Ascending aorta (tissue), 2 donors: ENCODE measurements at regions not wholly inside any gene's neighbourhood (a gene's known extent, or its start where the extent isn't known, plus 50 kb on each side); places are given as distances from the start of the nearest gene placed in this dataset.

Experiments
- DNase-seq, 2 donors: peaks; one replicate each; pipeline ENCODE4 v3.0.0-alpha.2; 2019; ENCODE audit warnings: low spot score in 2 of 2
- H3K27ac ChIP-seq, 2 donors: fragments of 200-600 bp; sonication (generic); one replicate each; pipeline ENCODE4 v1.5.1; 2016 to 2017; ENCODE audit warnings: mild to moderate bottlenecking in 1 of 2
- H3K27me3 ChIP-seq: fragments of 200-600 bp; sonication (generic); one replicate; pipeline ENCODE4 v1.5.1; 2017
- H3K36me3 ChIP-seq, 2 donors: fragments of 200-600 bp; sonication (generic); one replicate each; pipeline ENCODE4 v1.5.1; 2016
- H3K4me1 ChIP-seq, 2 donors: fragments of 200-600 bp; sonication (generic); one replicate each; pipeline ENCODE4 v1.5.1; 2016 to 2017; ENCODE audit warnings: mild to moderate bottlenecking in 1 of 2
- H3K4me3 ChIP-seq, 2 donors: fragments of 200-600 bp; sonication (generic); one replicate each; pipeline ENCODE4 v1.5.1; 2016 to 2017; ENCODE audit warnings: mild to moderate bottlenecking in 1 of 2
- H3K9me3 ChIP-seq, 2 donors: fragments of 200-600 bp; sonication (generic); one replicate each; pipeline ENCODE4 v1.5.1; 2016
- intact Hi-C: fragments of 100-400 bp; cut with DNase I; formaldehyde crosslinking; loops from one replicate; pipeline ENCODE4 v1.15.1; 2023
- TF ChIP-seq, protein P1 (sequence below), 3 experiments: fragments of 200-600 bp in 2 of 3; fragments of 450-650 bp in 1 of 3; sonication (generic) in 2 of 3; IDR thresholded peaks; one replicate each; pipeline ENCODE4 v1.5.1; 2016 to 2019; ENCODE audit warnings: antibody characterized with exemption in 3 of 3, mild to moderate bottlenecking in 1 of 3, moderate library complexity in 1 of 3

DNA sequence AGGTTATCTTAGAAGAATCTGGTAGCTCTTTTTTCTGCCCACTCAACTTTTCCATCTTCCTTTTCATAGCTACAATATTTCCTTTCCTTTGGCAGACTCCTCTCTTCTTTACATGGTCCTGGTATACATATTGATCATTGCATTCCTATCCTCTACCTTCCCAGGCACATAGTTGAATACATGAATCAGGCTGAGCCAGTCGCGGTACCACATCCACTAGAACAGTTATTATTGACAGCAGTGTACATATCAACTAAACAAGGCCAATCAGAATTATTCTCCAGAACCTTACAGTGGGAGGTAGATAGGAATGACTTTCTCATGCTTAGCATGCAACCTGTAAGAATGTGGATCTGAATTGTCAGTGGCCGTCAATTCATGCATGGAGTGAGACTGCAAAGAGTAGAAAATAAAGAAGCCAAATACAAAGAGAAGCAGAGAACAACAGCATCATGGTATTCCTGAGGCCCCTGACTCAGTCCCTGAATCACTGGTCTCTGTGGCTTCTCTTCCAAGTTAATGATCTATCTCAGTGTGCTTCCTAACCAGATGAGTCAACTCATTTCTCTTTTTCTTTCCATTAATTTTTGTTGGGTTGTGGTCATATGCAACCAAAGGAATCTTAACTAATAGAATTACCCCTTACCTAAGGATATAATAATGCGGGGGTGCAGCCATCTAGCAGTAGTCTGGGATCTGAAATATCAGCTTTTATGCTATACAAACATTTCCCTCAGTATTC, 60.9 kb upstream of the DCBLD2 start:
- Histone ChIP-seq H3K4me1 (no peaks in the 10 kb centered on the region), H3K27ac (no peak overlapping the region), H3K9me3 (no peaks in the 10 kb centered on the region), H3K4me3 (no peak overlapping the region), H3K27me3 (no peaks in the 10 kb centered on the region), H3K36me3 (no peaks in the 10 kb centered on the region)
- TF ChIP-seq, protein P1, sequence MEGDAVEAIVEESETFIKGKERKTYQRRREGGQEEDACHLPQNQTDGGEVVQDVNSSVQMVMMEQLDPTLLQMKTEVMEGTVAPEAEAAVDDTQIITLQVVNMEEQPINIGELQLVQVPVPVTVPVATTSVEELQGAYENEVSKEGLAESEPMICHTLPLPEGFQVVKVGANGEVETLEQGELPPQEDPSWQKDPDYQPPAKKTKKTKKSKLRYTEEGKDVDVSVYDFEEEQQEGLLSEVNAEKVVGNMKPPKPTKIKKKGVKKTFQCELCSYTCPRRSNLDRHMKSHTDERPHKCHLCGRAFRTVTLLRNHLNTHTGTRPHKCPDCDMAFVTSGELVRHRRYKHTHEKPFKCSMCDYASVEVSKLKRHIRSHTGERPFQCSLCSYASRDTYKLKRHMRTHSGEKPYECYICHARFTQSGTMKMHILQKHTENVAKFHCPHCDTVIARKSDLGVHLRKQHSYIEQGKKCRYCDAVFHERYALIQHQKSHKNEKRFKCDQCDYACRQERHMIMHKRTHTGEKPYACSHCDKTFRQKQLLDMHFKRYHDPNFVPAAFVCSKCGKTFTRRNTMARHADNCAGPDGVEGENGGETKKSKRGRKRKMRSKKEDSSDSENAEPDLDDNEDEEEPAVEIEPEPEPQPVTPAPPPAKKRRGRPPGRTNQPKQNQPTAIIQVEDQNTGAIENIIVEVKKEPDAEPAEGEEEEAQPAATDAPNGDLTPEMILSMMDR (IDR thresholded peaks at IDR 0.05), result no peak
- DNase-seq, result no peak
- intact Hi-C loops, result no loop called here

DNA sequence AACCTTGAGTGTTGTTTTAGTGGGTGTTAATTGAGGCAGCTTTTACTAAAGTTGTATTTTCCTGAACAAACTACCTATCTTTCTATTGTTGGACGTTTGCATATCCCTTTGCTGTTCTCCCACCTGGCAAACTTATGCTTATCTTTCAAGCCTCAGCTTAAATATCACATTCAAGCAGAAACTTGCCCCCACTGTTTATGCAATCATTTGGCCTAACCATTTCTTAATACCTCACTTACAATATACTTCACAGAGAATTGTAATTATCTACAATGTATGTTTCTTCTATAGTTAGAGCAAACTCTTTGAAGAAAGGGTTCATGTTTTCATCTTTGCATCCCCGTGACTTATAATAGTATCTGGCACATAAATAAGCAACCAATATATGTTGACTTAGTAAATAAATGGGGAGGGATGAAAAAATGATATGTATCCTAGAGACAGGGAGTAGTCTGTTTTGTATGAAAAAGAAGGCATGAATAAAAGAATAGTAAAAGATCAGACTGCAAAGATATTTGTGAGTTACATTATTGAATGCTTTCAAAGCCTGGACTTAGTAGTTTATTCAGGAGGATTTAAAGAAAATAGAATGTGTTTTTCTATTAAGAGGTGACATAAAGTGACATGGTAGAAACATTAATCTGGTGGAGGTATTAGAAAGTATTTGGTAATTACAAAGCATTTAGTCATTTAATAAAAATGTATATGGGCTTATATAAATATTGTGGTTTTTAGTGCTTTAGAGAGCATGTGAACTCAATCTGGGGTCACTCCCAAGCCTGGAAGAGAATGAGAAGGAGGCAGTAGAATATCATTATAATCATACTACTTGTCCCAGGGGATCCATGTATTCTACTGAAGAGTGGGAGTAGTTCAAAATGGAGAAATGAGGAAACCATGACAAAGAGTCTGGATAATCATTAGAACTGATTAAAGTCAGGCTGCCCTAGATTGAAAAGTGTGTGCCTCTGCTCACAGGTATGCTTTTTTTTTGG, 60.0 kb upstream of the DCBLD2 start:
- H3K4me1 ChIP-seq, result no peaks in the 10 kb centered on the region
- H3K36me3 ChIP-seq, result no peaks in the 10 kb centered on the region
- H3K4me3 ChIP-seq, result no peak overlapping the region
- intact Hi-C loops, result no loop called here
- H3K27me3 ChIP-seq, result no peaks in the 10 kb centered on the region
- no peak for DNase-seq
- TF ChIP-seq, protein P1 (IDR thresholded peaks at IDR 0.05), result no peak
- no peak overlapping the region for H3K27ac ChIP-seq
- H3K9me3 ChIP-seq, result no peaks in the 10 kb centered on the region

- no peaks in the 10 kb centered on the region for H3K4me1 ChIP-seq
- no peak for DNase-seq
- TF ChIP-seq, protein P1 (IDR thresholded peaks at IDR 0.05), result no peak
- H3K27me3 ChIP-seq, result no peaks in the 10 kb centered on the region
- no peak overlapping the region for H3K4me3 ChIP-seq
- H3K36me3 ChIP-seq, result no peaks in the 10 kb centered on the region
- no peak overlapping the region for H3K27ac ChIP-seq
- intact Hi-C loops, result no loop called here
- H3K9me3 ChIP-seq, result no peaks in the 10 kb centered on the region
Observed at GRCh38 chr3:98957681-98958080, 56.2 kb upstream of the DCBLD2 start.

- TF ChIP-seq, protein P1 (IDR thresholded peaks at IDR 0.05), result no peak
- H3K9me3 ChIP-seq, result no peaks in the 10 kb centered on the region
- DNase-seq, result no peak
- intact Hi-C loops, result no loop called here
- no peaks in the 10 kb centered on the region for H3K27me3 ChIP-seq
- no peaks in the 10 kb centered on the region for H3K36me3 ChIP-seq
- no peak overlapping the region for H3K4me3 ChIP-seq
- H3K27ac ChIP-seq, result no peak overlapping the region
- H3K4me1 ChIP-seq, result no peaks in the 10 kb centered on the region
Observed at GRCh38 chr3:98956008-98956407, 54.5 kb upstream of the DCBLD2 start.

DNA sequence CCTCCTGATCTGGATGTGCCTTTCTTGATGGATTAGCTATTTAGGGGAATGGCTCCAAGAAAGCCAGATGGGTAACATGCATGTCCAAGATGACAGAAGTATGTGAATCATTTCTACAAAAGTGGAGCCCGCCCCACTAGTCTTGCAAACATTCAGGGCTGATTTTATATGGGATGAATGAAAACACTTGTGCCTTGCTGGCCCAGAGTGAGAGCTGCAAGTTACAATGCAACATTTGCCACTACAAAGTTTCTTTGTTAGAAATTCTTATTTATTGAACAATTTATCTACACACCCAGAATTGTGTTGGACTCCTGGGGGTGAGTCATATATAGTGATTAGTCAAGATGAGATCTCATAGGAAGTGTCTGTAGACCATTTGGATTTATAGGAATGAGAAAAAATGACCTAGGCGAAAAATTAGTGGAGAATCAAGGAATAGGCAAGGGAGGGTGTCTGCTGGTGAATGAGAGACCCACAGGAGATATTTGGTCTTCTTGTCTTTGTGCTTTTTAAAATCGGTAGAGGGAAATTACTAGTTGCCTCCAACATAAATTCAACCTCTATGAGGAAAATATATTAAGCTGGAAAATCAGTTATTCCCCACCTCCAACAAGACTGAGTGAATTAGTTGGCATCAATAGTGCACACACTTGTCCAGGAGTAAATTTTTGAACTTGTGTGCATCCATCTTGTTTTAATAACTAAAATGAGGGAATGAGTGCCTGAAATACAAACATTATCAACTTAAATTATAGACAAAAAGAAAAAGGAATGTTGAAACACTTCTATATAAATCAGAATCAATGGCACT, 53.5 kb upstream of the DCBLD2 start:
- no peak overlapping the region for H3K4me3 ChIP-seq
- no peaks in the 10 kb centered on the region for H3K27me3 ChIP-seq
- DNase-seq, result no peak
- TF ChIP-seq, protein P1 (IDR thresholded peaks at IDR 0.05), result no peak
- no peaks in the 10 kb centered on the region for H3K9me3 ChIP-seq
- intact Hi-C loops, result no loop called here
- H3K36me3 ChIP-seq, result no peaks in the 10 kb centered on the region
- H3K27ac ChIP-seq, result no peak overlapping the region
- H3K4me1 ChIP-seq, result no peaks in the 10 kb centered on the region
